ENCODE measurements at regions not wholly inside any gene's neighbourhood (a gene's known extent, or its start where the extent isn't known, plus 50 kb on each side); places are given as distances from the start of the nearest gene placed in this dataset.

DNA sequence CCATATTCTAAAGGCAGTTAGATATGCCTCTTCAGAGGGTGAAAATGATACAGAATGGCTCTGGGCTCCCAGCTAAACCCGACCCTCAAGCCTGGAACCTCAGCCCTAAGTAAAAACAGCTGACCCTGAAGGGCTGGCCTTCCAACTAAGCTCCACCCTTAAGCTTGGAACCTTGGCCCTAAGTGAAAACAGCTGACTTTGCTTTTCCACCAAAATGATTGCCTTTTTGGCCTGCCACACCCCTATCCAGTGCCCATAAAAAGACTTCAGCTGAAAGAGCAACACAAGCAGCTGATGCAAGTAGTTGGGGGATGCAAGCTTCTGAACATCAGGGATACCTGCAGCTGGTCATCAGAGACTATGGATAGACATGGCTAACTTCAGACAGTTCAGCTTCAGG lies 647.4 kb upstream of the SGCD start:
- no peak for ATAC-seq
- Mint-ChIP-seq H3K4me1 (no peaks in the 10 kb centered on the region; the same call in 1 of the 2 replicates), H3K27ac (no peak overlapping the region), H3K4me3 (no peak overlapping the region), H3K9me3 (peaks cover 6% of the 10 kb centered on the region; the same call in 1 of the 2 replicates), H3K27me3 (ENCODE audit: low read depth) (no peaks in the 10 kb centered on the region), H3K36me3 (no peaks in the 10 kb centered on the region)
- TF ChIP-seq ZNF138 (CRISPR knock-in tag; conservative IDR thresholded peaks at IDR 0.05): no peak
- TF ChIP-seq SOX15 (CRISPR knock-in tag; IDR thresholded peaks at IDR 0.05): no peak
- TF ChIP-seq, protein P1, sequence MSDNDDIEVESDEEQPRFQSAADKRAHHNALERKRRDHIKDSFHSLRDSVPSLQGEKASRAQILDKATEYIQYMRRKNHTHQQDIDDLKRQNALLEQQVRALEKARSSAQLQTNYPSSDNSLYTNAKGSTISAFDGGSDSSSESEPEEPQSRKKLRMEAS (CRISPR knock-in tag; IDR thresholded peaks at IDR 0.05): no peak
- TF ChIP-seq, protein P2, sequence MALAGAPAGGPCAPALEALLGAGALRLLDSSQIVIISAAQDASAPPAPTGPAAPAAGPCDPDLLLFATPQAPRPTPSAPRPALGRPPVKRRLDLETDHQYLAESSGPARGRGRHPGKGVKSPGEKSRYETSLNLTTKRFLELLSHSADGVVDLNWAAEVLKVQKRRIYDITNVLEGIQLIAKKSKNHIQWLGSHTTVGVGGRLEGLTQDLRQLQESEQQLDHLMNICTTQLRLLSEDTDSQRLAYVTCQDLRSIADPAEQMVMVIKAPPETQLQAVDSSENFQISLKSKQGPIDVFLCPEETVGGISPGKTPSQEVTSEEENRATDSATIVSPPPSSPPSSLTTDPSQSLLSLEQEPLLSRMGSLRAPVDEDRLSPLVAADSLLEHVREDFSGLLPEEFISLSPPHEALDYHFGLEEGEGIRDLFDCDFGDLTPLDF (CRISPR knock-in tag; IDR thresholded peaks at IDR 0.05): no peak
- no peak for TF ChIP-seq CBFB (CRISPR knock-in tag; IDR thresholded peaks at IDR 0.05; ENCODE audit: low read depth)
- TF ChIP-seq MXD4 (CRISPR knock-in tag; IDR thresholded peaks at IDR 0.05; ENCODE audit: borderline replicate concordance): no peak
- TF ChIP-seq JUN (CRISPR knock-in tag; IDR thresholded peaks at IDR 0.05): no peak
- TF ChIP-seq FOXP1 (CRISPR knock-in tag; IDR thresholded peaks at IDR 0.05; ENCODE audit: borderline replicate concordance): no peak
- TF ChIP-seq CDX4 (CRISPR knock-in tag; IDR thresholded peaks at IDR 0.05; ENCODE audit: borderline replicate concordance): no peak
- no peak for TF ChIP-seq GRHL2 (CRISPR knock-in tag; IDR thresholded peaks at IDR 0.05; ENCODE audit: insufficient replicate concordance, severe bottlenecking)
- no peak for TF ChIP-seq PRRX2 (CRISPR knock-in tag; IDR thresholded peaks at IDR 0.05)
- POLR2A ChIA-PET: no interaction called here
- DNase-seq (ENCODE audit: low spot score): no peak
- CTCF ChIA-PET: no interaction called here

DNA sequence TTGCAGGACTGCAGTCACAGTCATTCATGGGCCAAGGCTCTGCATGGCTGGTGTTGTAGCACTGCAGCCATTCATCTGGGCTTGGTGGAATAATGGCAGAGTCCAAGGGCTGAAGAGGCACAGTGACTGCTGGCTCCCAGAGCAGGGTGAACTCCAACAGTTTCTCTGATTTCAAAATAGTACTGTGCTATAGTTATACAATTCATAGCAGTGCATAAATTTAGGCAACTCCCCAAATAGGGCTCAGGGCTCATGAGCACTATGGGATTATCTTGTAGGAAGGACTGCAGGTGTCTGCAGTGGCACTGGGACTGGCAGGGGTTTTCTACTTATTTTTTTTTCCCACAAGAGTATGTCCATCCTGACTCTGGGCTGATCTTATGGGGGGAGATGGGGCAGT lies 642.5 kb upstream of the SGCD start:
- peaks cover 5% of the 10 kb centered on the region; the same call in 1 of the 2 replicates for H3K4me1 Mint-ChIP-seq
- no peak for TF ChIP-seq ETV6 (CRISPR knock-in tag; IDR thresholded peaks at IDR 0.05)
- TF ChIP-seq ZNF121 (CRISPR knock-in tag; IDR thresholded peaks at IDR 0.05): no peak
- TF ChIP-seq, protein P3, sequence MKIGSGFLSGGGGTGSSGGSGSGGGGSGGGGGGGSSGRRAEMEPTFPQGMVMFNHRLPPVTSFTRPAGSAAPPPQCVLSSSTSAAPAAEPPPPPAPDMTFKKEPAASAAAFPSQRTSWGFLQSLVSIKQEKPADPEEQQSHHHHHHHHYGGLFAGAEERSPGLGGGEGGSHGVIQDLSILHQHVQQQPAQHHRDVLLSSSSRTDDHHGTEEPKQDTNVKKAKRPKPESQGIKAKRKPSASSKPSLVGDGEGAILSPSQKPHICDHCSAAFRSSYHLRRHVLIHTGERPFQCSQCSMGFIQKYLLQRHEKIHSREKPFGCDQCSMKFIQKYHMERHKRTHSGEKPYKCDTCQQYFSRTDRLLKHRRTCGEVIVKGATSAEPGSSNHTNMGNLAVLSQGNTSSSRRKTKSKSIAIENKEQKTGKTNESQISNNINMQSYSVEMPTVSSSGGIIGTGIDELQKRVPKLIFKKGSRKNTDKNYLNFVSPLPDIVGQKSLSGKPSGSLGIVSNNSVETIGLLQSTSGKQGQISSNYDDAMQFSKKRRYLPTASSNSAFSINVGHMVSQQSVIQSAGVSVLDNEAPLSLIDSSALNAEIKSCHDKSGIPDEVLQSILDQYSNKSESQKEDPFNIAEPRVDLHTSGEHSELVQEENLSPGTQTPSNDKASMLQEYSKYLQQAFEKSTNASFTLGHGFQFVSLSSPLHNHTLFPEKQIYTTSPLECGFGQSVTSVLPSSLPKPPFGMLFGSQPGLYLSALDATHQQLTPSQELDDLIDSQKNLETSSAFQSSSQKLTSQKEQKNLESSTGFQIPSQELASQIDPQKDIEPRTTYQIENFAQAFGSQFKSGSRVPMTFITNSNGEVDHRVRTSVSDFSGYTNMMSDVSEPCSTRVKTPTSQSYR (CRISPR knock-in tag; IDR thresholded peaks at IDR 0.05): no peak
- TF ChIP-seq CBFB (CRISPR knock-in tag; IDR thresholded peaks at IDR 0.05; ENCODE audit: low read depth): no peak
- TF ChIP-seq CREB1 (CRISPR knock-in tag; IDR thresholded peaks at IDR 0.05): no peak
- TF ChIP-seq ZBTB43 (CRISPR knock-in tag; IDR thresholded peaks at IDR 0.05): no peak
- TF ChIP-seq, protein P1 (CRISPR knock-in tag; IDR thresholded peaks at IDR 0.05): no peak
- TF ChIP-seq CREM (CRISPR knock-in tag; IDR thresholded peaks at IDR 0.05): no peak
- no peak for TF ChIP-seq MYBL2 (CRISPR knock-in tag; IDR thresholded peaks at IDR 0.05)
- TF ChIP-seq, protein P4, sequence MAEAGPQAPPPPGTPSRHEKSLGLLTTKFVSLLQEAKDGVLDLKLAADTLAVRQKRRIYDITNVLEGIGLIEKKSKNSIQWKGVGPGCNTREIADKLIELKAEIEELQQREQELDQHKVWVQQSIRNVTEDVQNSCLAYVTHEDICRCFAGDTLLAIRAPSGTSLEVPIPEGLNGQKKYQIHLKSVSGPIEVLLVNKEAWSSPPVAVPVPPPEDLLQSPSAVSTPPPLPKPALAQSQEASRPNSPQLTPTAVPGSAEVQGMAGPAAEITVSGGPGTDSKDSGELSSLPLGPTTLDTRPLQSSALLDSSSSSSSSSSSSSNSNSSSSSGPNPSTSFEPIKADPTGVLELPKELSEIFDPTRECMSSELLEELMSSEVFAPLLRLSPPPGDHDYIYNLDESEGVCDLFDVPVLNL (CRISPR knock-in tag; IDR thresholded peaks at IDR 0.05; ENCODE audit: borderline replicate concordance, low read depth): no peak
- no peak for TF ChIP-seq AR (CRISPR knock-in tag; IDR thresholded peaks at IDR 0.05)
- TF ChIP-seq FOXP1 (CRISPR knock-in tag; IDR thresholded peaks at IDR 0.05; ENCODE audit: borderline replicate concordance): no peak
- no peak for TF ChIP-seq ZNF416 (CRISPR knock-in tag; IDR thresholded peaks at IDR 0.05)
- H3K27me3 Mint-ChIP-seq (ENCODE audit: low read depth): no peaks in the 10 kb centered on the region
- no peak for DNase-seq (ENCODE audit: low spot score)
- H3K4me3 Mint-ChIP-seq: no peak overlapping the region
- ATAC-seq: no peak
- H3K9me3 Mint-ChIP-seq: no peaks in the 10 kb centered on the region
- no peak overlapping the region for H3K27ac Mint-ChIP-seq
- no peaks in the 10 kb centered on the region for H3K36me3 Mint-ChIP-seq
- POLR2A ChIA-PET: no interaction called here
- CTCF ChIA-PET: no interaction called here
